Suprapubic skin (tissue), 4 donors: ENCODE measurements at regions not wholly inside any gene's neighbourhood (a gene's known extent, or its start where the extent isn't known, plus 50 kb on each side); places are given as distances from the start of the nearest gene placed in this dataset.

ENCODE experiments used
- CTCF ChIP-seq, 2 donors: fragments of 200-600 bp in 1 of 2; fragments of 450-650 bp in 1 of 2; sonication (generic) in 1 of 2; IDR thresholded peaks; one replicate each; pipeline ENCODE4 v1.5.1; 2016 to 2019; ENCODE audit warnings: antibody characterized with exemption in 2 of 2, mild to moderate bottlenecking in 1 of 2, moderate library complexity in 1 of 2
- EP300 ChIP-seq: sonication (generic); formaldehyde crosslinking; IDR thresholded peaks from one replicate; pipeline ENCODE4 v1.6.1; 2017; ENCODE audit warnings: antibody characterized with exemption
- POLR2A ChIP-seq, 2 donors: fragments of 450-650 bp; IDR thresholded peaks; one replicate each; pipeline ENCODE4 v1.6.1; 2017; ENCODE audit warnings: antibody characterized with exemption in 2 of 2, mild to moderate bottlenecking in 2 of 2, moderate library complexity in 2 of 2
- POLR2AphosphoS5 ChIP-seq, 3 donors: sonication (generic); formaldehyde crosslinking; IDR thresholded peaks; one replicate each; pipeline ENCODE4 v1.6.1; 2017; ENCODE audit warnings: antibody characterized with exemption in 3 of 3

- TF ChIP-seq POLR2AphosphoS5 (IDR thresholded peaks at IDR 0.05) (no peak), CTCF (IDR thresholded peaks at IDR 0.05) (no peak), POLR2A (IDR thresholded peaks at IDR 0.05) (no peak), EP300 (no peak)
Measured at GRCh38 chr11:104799251-104799650, 99.0 kb downstream of the CASP12 start.
